SHP77 (cell line): ENCODE measurements at regions not wholly inside any gene's neighbourhood (a gene's known extent, or its start where the extent isn't known, plus 50 kb on each side); places are given as distances from the start of the nearest gene placed in this dataset.
"Not testable (repeated sequence)": the region's sequence is repeated elsewhere in the genome, so short reads cannot be mapped to it uniquely, and the experiment has no call there.

Experiments
- DNase-seq, 2 experiments: peaks; one replicate each; lab custom pipeline; 2025; lab: John Stamatoyannopoulos, UW

GRCh38 chr17:6257336-6257735 lies 177.6 kb downstream of the AIPL1 start:
- DNase-seq, result no peak

GRCh38 chr17:6255322-6255721 lies 179.6 kb downstream of the AIPL1 start:
- no peak for DNase-seq

GRCh38 chr17:6254036-6254435 lies 180.9 kb downstream of the AIPL1 start:
- DNase-seq, result no peak

GRCh38 chr17:6251640-6252039 lies 181.5 kb downstream of the WSCD1 start:
- not testable (repeated sequence) for DNase-seq

GRCh38 chr17:6249732-6250131 lies 179.6 kb downstream of the WSCD1 start:
- DNase-seq, result no peak

- DNase-seq, result no peak
Measured at GRCh38 chr17:6248061-6248460, 177.9 kb downstream of the WSCD1 start.

- no peak for DNase-seq
Measured at GRCh38 chr17:6245301-6246177, 175.4 kb downstream of the WSCD1 start.

- no peak for DNase-seq
Measured at GRCh38 chr17:6244796-6245195, 174.6 kb downstream of the WSCD1 start.

- DNase-seq, result no peak
Measured at GRCh38 chr17:6244253-6244652, 174.1 kb downstream of the WSCD1 start.

GRCh38 chr17:6243186-6243585 lies 173.0 kb downstream of the WSCD1 start:
- no peak for DNase-seq

- DNase-seq, result no peak
Measured at GRCh38 chr17:6241996-6242395, 171.8 kb downstream of the WSCD1 start.

GRCh38 chr17:6241381-6241780 lies 171.2 kb downstream of the WSCD1 start:
- DNase-seq, result no peak

- no peak for DNase-seq
Measured at GRCh38 chr17:6240601-6241000, 170.4 kb downstream of the WSCD1 start.

- no peak for DNase-seq
Measured at GRCh38 chr17:6240001-6240400, 169.8 kb downstream of the WSCD1 start.

- no peak for DNase-seq
Measured at GRCh38 chr17:6239241-6239798, 169.1 kb downstream of the WSCD1 start.

- DNase-seq, result no peak
Measured at GRCh38 chr17:6233856-6234255, 163.7 kb downstream of the WSCD1 start.

GRCh38 chr17:6233339-6233738 lies 163.2 kb downstream of the WSCD1 start:
- no peak for DNase-seq

- no peak for DNase-seq
Measured at GRCh38 chr17:6232732-6233101, 162.5 kb downstream of the WSCD1 start.

GRCh38 chr17:6231886-6232731 lies 161.9 kb downstream of the WSCD1 start:
- DNase-seq, result no peak

- DNase-seq, result no peak
Measured at GRCh38 chr17:6231465-6231864, 161.3 kb downstream of the WSCD1 start.

GRCh38 chr17:6218333-6218732 lies 148.2 kb downstream of the WSCD1 start:
- DNase-seq, result no peak

GRCh38 chr17:6215071-6216035 lies 145.2 kb downstream of the WSCD1 start:
- DNase-seq, result no peak
